GM12801 (cell line): ENCODE measurements at regions not wholly inside any gene's neighbourhood (a gene's known extent, or its start where the extent isn't known, plus 50 kb on each side); places are given as distances from the start of the nearest gene placed in this dataset.

Experiments
- CTCF ChIP-seq: IDR thresholded peaks from one replicate; pipeline ENCODE4 v1.5.1; 2011; ENCODE audit warnings: control low read depth; ENCODE audit not compliant: insufficient read length; ENCODE audit errors: extremely low read depth

- TF ChIP-seq CTCF, result no peak
Observed at GRCh38 chr16:85232369-85233142, 120.3 kb upstream of the CIBAR2 start.

DNA sequence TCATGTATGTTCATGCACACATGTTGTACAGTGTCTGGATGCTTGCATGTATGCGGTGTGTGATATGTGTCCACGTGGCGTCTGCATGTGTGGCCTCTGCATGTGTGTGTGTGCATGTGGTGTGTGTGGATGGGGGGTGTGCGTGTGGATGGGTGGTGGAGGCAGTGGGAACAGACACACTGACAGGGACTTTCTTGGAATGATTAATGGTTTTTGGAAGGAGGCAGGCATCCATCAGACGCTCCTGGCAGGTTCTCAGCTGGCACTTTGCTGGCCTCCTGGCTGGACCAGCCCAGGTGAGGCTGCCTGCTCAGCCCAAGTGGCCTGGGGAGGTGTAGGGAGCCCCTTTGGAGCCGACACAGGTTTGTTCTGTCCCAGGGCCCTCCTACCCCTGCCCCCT is 121.2 kb upstream of the CIBAR2 start:
- TF ChIP-seq CTCF, result no peak

- no peak for TF ChIP-seq CTCF
Observed at GRCh38 chr16:85234310-85235204, 122.3 kb upstream of the CIBAR2 start.

- no peak for TF ChIP-seq CTCF
Observed at GRCh38 chr16:85235991-85236817, 123.9 kb upstream of the CIBAR2 start.

GRCh38 chr16:85236818-85237150 is 124.5 kb upstream of the CIBAR2 start:
- no peak for TF ChIP-seq CTCF

DNA sequence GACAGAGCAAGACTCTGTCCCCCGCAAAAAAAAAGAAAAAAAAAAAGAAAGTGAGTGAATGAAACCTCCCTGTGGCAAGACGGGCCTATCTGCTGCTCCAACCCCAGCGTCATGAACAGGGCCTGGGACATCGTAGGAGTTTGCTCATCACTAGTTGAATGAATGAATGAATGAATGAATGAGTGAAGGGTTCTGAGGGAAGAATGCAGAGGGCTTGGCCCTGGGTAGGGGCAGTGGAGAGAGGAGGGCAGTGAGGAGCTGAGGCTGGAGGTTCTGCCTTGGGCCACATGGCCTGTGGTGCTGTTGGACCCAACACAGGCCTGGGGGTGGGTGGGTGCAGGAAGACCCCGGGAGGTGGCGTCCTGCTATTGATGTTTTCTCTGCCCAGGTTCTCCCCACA is 125.5 kb upstream of the CIBAR2 start:
- no peak for TF ChIP-seq CTCF

- no peak for TF ChIP-seq CTCF
Observed at GRCh38 chr16:85238233-85238647, 126.0 kb upstream of the CIBAR2 start.
